ENCODE measurements at regions not wholly inside any gene's neighbourhood (a gene's known extent, or its start where the extent isn't known, plus 50 kb on each side); places are given as distances from the start of the nearest gene placed in this dataset.

DNA sequence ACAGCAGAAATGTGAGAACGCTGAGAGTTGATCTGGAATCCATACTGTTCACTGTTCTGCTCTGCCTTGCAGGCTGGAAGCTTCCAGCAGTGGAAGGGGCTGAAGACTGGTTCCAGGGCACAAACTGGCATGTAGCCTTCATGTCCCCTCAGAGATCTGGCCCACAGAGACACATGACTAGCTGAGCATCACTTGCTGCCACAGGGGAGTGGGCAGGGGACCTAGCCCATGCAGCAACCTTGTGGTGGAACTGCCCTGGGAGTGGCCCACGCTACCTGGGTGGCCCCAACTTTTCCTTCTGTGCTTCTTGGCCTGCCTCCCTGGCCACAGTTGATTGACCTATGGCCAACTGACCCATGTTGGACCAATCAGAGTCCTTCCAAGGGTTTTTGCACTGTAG lies 98.1 kb downstream of the TPRA1 start (continued):
- TF ChIP-seq, protein P1, sequence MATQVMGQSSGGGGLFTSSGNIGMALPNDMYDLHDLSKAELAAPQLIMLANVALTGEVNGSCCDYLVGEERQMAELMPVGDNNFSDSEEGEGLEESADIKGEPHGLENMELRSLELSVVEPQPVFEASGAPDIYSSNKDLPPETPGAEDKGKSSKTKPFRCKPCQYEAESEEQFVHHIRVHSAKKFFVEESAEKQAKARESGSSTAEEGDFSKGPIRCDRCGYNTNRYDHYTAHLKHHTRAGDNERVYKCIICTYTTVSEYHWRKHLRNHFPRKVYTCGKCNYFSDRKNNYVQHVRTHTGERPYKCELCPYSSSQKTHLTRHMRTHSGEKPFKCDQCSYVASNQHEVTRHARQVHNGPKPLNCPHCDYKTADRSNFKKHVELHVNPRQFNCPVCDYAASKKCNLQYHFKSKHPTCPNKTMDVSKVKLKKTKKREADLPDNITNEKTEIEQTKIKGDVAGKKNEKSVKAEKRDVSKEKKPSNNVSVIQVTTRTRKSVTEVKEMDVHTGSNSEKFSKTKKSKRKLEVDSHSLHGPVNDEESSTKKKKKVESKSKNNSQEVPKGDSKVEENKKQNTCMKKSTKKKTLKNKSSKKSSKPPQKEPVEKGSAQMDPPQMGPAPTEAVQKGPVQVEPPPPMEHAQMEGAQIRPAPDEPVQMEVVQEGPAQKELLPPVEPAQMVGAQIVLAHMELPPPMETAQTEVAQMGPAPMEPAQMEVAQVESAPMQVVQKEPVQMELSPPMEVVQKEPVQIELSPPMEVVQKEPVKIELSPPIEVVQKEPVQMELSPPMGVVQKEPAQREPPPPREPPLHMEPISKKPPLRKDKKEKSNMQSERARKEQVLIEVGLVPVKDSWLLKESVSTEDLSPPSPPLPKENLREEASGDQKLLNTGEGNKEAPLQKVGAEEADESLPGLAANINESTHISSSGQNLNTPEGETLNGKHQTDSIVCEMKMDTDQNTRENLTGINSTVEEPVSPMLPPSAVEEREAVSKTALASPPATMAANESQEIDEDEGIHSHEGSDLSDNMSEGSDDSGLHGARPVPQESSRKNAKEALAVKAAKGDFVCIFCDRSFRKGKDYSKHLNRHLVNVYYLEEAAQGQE (IDR thresholded peaks at IDR 0.05; ENCODE audit: low read depth), result no peak
- TF ChIP-seq, protein P2, sequence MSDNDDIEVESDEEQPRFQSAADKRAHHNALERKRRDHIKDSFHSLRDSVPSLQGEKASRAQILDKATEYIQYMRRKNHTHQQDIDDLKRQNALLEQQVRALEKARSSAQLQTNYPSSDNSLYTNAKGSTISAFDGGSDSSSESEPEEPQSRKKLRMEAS (IDR thresholded peaks at IDR 0.05), result no peak
- TF ChIP-seq SP1 (IDR thresholded peaks at IDR 0.05; ENCODE audit: low read depth), result no peak

DNA sequence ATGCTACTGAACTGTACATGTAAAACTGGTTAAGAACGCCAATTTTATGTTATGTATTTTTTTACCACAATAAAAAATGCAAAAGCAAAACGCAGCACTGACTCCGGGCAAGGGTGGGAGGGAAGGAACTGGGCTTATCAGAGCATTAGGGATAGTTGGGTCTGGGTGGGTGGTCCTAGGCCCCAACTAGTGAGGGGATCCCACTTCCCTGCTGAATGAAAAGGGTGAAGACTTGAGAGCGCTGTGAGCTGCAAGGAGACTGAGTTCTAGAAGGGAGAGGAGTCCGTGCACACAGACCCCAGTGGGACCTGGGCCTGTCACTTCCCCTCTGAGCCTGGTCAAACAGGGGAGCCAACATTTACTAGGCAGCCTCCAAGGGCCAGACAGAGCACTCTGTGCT lies 98.6 kb downstream of the TPRA1 start:
- ATAC-seq (no peak), DNase-seq (ENCODE audit: low read depth, low spot score) (no peak)
- POLR2A ChIA-PET, result no interaction called here
- Histone ChIP-seq H3K9me3 (ENCODE audit: control insufficient read depth in 1 of 2, insufficient read depth in 1 of 2, low read depth in 1 of 2, low read length in 2 of 2) (no peaks in the 10 kb centered on the region), H3K9me2 (ENCODE audit: insufficient read depth) (no peaks in the 10 kb centered on the region), H3K79me2 (ENCODE audit: insufficient read depth, low read length) (no peaks in the 10 kb centered on the region), H3K4me3 (replicated peaks in 1 of 2; ENCODE audit: low read depth in 1 of 2, low read length in 2 of 2) (no peak overlapping the region), H3K36me3 (ENCODE audit: control insufficient read depth in 1 of 2, insufficient read depth in 2 of 2, low read length in 2 of 2) (no peaks in the 10 kb centered on the region), H3K27me3 (ENCODE audit: insufficient read depth, low read length) (no peaks in the 10 kb centered on the region), H4K20me1 (ENCODE audit: insufficient read depth) (no peaks in the 10 kb centered on the region), H3K4me2 (ENCODE audit: low read length) (no peak overlapping the region), H3K9ac (ENCODE audit: low read length) (no peak overlapping the region), H3K27ac (ENCODE audit: low read depth, low read length) (no peak overlapping the region), H3K4me1 (ENCODE audit: control insufficient read depth in 1 of 2, insufficient read depth in 2 of 2, low read length in 2 of 2) (no peaks in the 10 kb centered on the region), H2AFZ (ENCODE audit: low read depth, low read length, poor library complexity, severe bottlenecking) (no peak overlapping the region)
- BruUV-seq (replicated peaks), result no TSS peak
- CTCF ChIA-PET, result no interaction called here
- intact Hi-C loops (cut with micrococcal nuclease), result no loop called here
- RAD21 ChIA-PET (ENCODE audit: low non-redundant PET in 1 of 2, low total read pairs in 2 of 2, uncharacterized antibody in 2 of 2, unreplicated experiment in 2 of 2), result no interaction called here
- TF ChIP-seq, protein P1 (IDR thresholded peaks at IDR 0.05; ENCODE audit: low read depth), result no peak
- TF ChIP-seq, protein P3, sequence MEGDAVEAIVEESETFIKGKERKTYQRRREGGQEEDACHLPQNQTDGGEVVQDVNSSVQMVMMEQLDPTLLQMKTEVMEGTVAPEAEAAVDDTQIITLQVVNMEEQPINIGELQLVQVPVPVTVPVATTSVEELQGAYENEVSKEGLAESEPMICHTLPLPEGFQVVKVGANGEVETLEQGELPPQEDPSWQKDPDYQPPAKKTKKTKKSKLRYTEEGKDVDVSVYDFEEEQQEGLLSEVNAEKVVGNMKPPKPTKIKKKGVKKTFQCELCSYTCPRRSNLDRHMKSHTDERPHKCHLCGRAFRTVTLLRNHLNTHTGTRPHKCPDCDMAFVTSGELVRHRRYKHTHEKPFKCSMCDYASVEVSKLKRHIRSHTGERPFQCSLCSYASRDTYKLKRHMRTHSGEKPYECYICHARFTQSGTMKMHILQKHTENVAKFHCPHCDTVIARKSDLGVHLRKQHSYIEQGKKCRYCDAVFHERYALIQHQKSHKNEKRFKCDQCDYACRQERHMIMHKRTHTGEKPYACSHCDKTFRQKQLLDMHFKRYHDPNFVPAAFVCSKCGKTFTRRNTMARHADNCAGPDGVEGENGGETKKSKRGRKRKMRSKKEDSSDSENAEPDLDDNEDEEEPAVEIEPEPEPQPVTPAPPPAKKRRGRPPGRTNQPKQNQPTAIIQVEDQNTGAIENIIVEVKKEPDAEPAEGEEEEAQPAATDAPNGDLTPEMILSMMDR (IDR thresholded peaks at IDR 0.05 in 2 of 3, conservative IDR thresholded peaks at IDR 0.05 in 1 of 3; ENCODE audit: borderline replicate concordance in 1 of 3, insufficient read depth in 1 of 3, low read depth in 2 of 3, low read length in 2 of 3), result no peak
- TF ChIP-seq YY1 (IDR thresholded peaks at IDR 0.05; ENCODE audit: extremely low read depth, insufficient replicate concordance, low read depth, low read length) (no peak), CEBPB (IDR thresholded peaks at IDR 0.05; ENCODE audit: low read depth) (no peak), ZBTB33 (IDR thresholded peaks at IDR 0.05; ENCODE audit: extremely low read depth, insufficient replicate concordance, low read length) (no peak), SP1 (IDR thresholded peaks at IDR 0.05; ENCODE audit: low read depth) (no peak), POLR2AphosphoS5 (IDR thresholded peaks at IDR 0.05; ENCODE audit: low read depth, low read length) (no peak), RAD21 (IDR thresholded peaks at IDR 0.05; ENCODE audit: low read depth) (no peak), EZH2 (IDR thresholded peaks at IDR 0.05) (no peak), CBX3 (IDR thresholded peaks at IDR 0.05; ENCODE audit: low read depth) (no peak), POLR2A (IDR thresholded peaks at IDR 0.05; ENCODE audit: borderline replicate concordance, extremely low read depth, insufficient read depth, insufficient read length) (no peak), ZNF274 (IDR thresholded peaks at IDR 0.05; ENCODE audit: low read depth, low read length) (no peak)

Measured in HCT116 (cell line).